Astrocyte of the spinal cord (primary cell): ENCODE measurements at regions not wholly inside any gene's neighbourhood (a gene's known extent, or its start where the extent isn't known, plus 50 kb on each side); places are given as distances from the start of the nearest gene placed in this dataset.

Source experiments
- DNase-seq: peaks from one replicate; pipeline ENCODE4 v3.0.0; 2011; ENCODE audit warnings: low read depth, low spot score
- H3K4me3 ChIP-seq: 2 replicates; pipeline ENCODE4 v1.5.1; 2011; ENCODE audit warnings: low read depth, mild to moderate bottlenecking, low read length, moderate library complexity
- in situ Hi-C: cut with HindIII; loops from 2 replicates; pipeline ENCODE4 v1.10.0; 2017; ENCODE audit warnings: low sequenced_read_pairs
- TF ChIP-seq, protein P1 (sequence below): IDR thresholded peaks from 2 replicates; pipeline ENCODE4 v1.5.1; 2012; ENCODE audit warnings: low read depth, mild to moderate bottlenecking, low read length, inconsistent platforms

- in situ Hi-C loops: no loop called here
- no peak for DNase-seq
These were observed 1429.6 kb downstream of the TBC1D22A start for GRCh38 chr22:48192071-48192470.

DNA sequence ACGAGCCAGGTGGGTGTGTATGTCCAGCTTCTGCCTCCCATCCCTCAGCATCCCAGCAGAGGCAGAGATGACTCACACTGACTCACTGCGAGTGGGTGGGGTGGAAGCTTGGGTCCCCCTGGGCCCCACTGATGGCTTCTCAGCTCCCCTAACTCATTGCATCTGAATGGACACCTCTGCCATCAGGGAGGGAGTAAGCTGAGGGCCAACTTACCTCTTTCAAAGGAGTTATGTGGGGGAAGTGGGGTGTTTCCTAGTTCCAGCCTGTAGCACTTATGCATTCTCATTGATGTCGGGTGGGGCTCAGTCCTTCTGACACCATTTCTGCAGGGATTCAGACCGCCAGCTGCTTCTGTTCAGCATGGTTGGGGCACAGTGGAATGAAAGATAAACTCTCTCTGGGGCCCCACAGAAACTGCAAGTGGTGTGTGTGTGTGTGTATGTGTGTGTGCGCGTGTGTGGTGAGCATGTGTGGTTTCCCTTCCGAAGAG, 1425.8 kb downstream of the TBC1D22A start:
- in situ Hi-C loops: no loop called here
- TF ChIP-seq, protein P1, sequence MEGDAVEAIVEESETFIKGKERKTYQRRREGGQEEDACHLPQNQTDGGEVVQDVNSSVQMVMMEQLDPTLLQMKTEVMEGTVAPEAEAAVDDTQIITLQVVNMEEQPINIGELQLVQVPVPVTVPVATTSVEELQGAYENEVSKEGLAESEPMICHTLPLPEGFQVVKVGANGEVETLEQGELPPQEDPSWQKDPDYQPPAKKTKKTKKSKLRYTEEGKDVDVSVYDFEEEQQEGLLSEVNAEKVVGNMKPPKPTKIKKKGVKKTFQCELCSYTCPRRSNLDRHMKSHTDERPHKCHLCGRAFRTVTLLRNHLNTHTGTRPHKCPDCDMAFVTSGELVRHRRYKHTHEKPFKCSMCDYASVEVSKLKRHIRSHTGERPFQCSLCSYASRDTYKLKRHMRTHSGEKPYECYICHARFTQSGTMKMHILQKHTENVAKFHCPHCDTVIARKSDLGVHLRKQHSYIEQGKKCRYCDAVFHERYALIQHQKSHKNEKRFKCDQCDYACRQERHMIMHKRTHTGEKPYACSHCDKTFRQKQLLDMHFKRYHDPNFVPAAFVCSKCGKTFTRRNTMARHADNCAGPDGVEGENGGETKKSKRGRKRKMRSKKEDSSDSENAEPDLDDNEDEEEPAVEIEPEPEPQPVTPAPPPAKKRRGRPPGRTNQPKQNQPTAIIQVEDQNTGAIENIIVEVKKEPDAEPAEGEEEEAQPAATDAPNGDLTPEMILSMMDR: no peak
- no peak overlapping the region for H3K4me3 ChIP-seq
- DNase-seq: no peak

More at GRCh38 chr22:48192071-48192470, 1429.6 kb downstream of the TBC1D22A start:
- no peak overlapping the region for H3K4me3 ChIP-seq
- TF ChIP-seq, protein P1: no peak

DNA sequence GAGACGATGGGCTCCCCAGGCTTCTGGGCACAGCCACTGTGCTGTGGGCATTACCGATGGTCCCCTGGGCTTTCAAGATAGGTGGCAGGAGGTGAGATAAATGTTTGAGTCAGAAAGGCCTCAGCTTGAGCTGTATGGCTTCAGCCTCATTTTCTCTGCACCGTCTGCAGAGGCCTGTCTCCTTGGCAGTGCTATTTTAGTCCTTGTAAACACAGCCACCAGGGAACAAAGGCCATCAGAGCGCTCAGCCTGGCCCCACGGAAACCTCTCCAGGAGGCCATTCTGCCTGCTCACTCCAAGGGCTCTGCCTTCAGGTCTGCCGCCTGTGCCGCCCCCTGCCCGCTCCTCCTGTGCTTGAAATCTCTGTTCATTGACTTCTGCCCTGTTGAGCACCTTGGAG, 1424.9 kb downstream of the TBC1D22A start:
- DNase-seq: no peak
- in situ Hi-C loops: no loop called here
- TF ChIP-seq, protein P1: no peak
- H3K4me3 ChIP-seq: no peak overlapping the region

GRCh38 chr22:48186146-48186790, 1423.8 kb downstream of the TBC1D22A start:
- in situ Hi-C loops: no loop called here
- no peak for DNase-seq
- TF ChIP-seq, protein P1: no peak
- H3K4me3 ChIP-seq: no peak overlapping the region

DNA sequence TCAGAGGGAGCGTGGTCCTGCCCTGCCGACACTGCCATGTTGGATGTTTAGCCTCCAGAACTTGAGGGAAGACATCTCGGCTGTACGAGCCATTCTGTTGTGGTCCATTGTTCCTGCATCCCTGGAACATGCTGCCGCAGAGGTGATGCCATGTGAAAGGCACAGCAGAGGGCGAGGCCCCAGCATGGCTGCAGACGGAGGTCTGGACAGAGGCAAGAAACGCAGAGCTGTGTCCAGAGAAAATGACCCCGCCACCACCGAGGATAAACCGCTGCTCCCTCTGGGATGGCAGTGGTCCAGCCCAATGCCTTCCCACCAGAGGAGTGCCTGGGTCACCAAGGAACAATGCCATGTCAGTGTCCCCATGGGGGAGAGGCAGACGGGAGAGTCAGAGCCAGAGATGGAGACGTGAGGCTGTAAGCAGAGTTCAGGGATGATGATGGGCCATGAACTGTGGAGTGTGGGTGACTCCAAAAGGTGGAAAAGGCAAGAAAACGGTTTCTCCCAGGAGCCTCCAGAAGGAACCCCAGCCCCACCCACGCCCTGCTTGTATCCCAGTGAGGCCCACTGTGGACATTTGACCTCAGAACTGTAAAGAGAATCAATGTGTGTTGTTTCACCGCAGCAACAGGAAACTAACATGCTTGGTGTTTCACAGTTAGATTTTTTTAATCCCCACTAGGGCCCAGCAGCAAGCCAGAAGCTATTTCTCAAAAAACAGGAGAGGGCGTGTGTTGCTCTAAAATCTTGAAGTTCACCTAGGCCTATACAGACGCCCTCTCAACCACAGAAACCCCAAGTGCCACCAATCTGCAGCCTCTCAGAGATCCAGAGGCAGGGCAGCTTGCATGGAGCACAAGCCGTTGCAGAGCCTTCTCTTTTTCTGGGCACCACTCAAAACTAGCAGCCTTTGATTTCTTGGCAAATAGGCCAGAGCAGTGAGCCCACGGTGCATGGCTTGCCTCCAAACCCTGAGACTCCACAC, 1422.9 kb downstream of the TBC1D22A start:
- no peak for DNase-seq
- TF ChIP-seq, protein P1: no peak
- in situ Hi-C loops: no loop called here
- no peak overlapping the region for H3K4me3 ChIP-seq

DNA sequence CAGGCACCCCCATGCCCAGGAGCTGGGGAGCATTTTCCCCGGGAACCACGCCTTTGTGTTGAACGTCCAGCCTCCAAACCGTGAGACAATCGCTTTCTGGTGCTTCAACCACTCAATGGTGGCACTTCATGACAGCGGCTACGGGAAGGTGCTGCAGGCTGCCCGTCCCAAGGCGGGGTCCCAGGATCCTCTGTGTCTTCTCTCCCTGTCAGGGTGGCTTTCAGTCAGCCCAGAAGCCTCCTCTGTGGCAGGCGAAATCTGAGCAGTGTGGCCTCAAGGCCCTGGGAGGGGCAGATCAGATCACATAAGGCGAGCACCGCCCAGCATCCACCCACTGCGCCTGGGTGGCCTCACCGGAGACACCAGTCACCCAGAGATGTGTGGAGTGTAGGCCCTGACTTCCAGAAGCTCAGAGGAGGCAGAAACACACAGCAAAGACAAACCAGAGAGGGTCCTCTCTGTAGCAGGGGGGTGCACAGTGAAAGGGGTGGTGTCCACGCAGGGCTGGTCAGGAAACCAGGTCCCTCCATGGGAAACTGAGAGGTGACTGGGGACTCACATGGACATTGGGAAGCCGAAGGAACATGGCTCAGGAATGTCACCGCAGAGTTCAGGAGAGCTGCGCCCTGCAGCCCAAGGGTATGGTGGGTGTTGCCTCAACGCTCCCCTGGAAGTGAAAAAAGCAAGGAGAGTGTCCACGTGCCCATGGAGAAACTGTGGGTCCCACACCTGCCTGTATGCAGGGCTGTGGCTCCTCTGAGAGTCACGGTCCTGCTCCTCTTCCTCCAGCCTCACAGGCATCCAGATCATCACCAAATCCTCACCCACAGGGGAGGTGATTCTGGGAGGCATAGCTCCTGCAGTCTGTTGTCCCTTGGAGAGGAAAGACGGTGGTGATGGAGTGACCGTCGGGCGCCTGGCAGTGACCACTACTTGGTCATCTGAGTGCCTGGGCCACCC, 1420.7 kb downstream of the TBC1D22A start:
- in situ Hi-C loops: no loop called here
- no peak overlapping the region for H3K4me3 ChIP-seq
- DNase-seq: no peak
- TF ChIP-seq, protein P1: no peak
